Parathyroid adenoma (tissue), 2 donors: ENCODE measurements at regions not wholly inside any gene's neighbourhood (a gene's known extent, or its start where the extent isn't known, plus 50 kb on each side); places are given as distances from the start of the nearest gene placed in this dataset.
"Not testable (repeated sequence)": the region's sequence is repeated elsewhere in the genome, so short reads cannot be mapped to it uniquely, and the experiment has no call there.

Source experiments
- H2AFZ ChIP-seq: fragments of 300-600 bp; sonication (generic); one replicate; pipeline ENCODE4 v1.7.0; 2017; ENCODE audit warnings: antibody characterized with exemption, mild to moderate bottlenecking
- H3K27ac ChIP-seq: fragments of 300-600 bp; sonication (generic); one replicate; pipeline ENCODE4 v1.7.0; 2017
- H3K27me3 ChIP-seq: fragments of 300-600 bp; sonication (generic); one replicate; pipeline ENCODE4 v1.7.0; 2017; ENCODE audit warnings: low read length; ENCODE audit not compliant: control insufficient read depth, insufficient read depth
- H3K36me3 ChIP-seq: fragments of 300-600 bp; sonication (generic); one replicate; pipeline ENCODE4 v1.7.0; 2017; ENCODE audit warnings: low read length; ENCODE audit not compliant: control insufficient read depth, insufficient read depth
- H3K4me1 ChIP-seq: fragments of 300-600 bp; sonication (generic); one replicate; pipeline ENCODE4 v1.7.0; 2017; ENCODE audit warnings: control low read depth
- H3K4me2 ChIP-seq: fragments of 300-600 bp; sonication (generic); one replicate; pipeline ENCODE4 v1.7.0; 2017; ENCODE audit warnings: low read length
- H3K4me3 ChIP-seq: fragments of 300-600 bp; sonication (generic); one replicate; pipeline ENCODE4 v1.7.0; 2017; ENCODE audit warnings: low read depth, low read length
- H3K79me2 ChIP-seq: fragments of 300-600 bp; sonication (generic); one replicate; pipeline ENCODE4 v1.7.0; 2017; ENCODE audit warnings: control low read depth
- H3K9ac ChIP-seq: fragments of 300-600 bp; sonication (generic); one replicate; pipeline ENCODE4 v1.7.0; 2017; ENCODE audit warnings: mild to moderate bottlenecking
- H3K9me3 ChIP-seq: fragments of 300-600 bp; sonication (generic); one replicate; pipeline ENCODE4 v1.7.0; 2017; ENCODE audit warnings: low read length; ENCODE audit not compliant: control insufficient read depth
- TF ChIP-seq, protein P1 (sequence below): fragments of 300-600 bp; sonication (generic); IDR thresholded peaks from one replicate; pipeline ENCODE4 v1.7.0; 2017; ENCODE audit warnings: antibody characterized with exemption, mild to moderate bottlenecking
- donor health status: primary hyperparathyroidism.

DNA sequence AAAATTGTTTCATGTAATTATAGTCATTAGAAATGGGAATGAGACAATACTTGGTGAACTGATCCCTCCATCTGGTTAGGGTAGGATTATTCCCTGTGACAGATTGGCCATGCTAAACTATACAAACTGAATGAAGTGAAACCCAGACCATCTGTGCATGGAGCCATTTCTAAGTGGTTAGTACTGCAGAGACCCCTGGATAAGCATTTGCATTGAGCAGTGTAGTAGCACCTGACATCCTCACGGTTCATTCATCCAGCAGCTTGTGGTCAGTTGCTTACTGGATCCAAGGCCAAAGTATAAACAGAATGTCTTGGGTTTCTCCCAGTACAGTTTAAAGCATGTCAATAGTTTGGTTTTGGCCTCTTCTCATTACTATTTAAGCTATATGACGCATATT, 93.8 kb upstream of the ARHGAP42 start:
- TF ChIP-seq, protein P1, sequence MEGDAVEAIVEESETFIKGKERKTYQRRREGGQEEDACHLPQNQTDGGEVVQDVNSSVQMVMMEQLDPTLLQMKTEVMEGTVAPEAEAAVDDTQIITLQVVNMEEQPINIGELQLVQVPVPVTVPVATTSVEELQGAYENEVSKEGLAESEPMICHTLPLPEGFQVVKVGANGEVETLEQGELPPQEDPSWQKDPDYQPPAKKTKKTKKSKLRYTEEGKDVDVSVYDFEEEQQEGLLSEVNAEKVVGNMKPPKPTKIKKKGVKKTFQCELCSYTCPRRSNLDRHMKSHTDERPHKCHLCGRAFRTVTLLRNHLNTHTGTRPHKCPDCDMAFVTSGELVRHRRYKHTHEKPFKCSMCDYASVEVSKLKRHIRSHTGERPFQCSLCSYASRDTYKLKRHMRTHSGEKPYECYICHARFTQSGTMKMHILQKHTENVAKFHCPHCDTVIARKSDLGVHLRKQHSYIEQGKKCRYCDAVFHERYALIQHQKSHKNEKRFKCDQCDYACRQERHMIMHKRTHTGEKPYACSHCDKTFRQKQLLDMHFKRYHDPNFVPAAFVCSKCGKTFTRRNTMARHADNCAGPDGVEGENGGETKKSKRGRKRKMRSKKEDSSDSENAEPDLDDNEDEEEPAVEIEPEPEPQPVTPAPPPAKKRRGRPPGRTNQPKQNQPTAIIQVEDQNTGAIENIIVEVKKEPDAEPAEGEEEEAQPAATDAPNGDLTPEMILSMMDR: no peak

DNA sequence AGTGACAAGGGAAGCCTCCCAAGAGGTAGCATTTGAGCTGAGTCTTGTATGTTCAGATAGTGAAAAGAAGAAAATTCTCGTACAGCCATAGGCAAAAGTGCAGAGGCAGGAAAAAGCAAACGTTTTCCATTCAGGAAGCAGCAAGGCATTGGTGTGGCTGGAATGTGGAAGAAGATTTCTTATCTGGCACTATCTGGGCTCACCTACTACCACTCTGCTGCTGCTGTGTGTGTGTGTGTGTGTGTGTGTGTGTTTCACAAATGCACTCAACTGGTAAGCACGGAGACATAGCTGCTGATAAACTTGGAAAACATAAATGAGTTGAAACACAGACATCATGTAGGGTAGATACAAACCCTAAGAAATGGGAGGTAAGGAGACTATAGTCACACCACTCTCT, 92.8 kb upstream of the ARHGAP42 start:
- no peak overlapping the region for H2AFZ ChIP-seq
- H3K4me3 ChIP-seq: no peak overlapping the region
- TF ChIP-seq, protein P1: no peak
- no peak overlapping the region for H3K27ac ChIP-seq
- no peak overlapping the region for H3K9ac ChIP-seq
- H3K9me3 ChIP-seq: no peaks in the 10 kb centered on the region
- H3K4me2 ChIP-seq: no peak overlapping the region
- H3K4me1 ChIP-seq: no peaks in the 10 kb centered on the region
- H3K36me3 ChIP-seq: no peaks in the 10 kb centered on the region
- H3K79me2 ChIP-seq: no peaks in the 10 kb centered on the region
- H3K27me3 ChIP-seq: no peaks in the 10 kb centered on the region

More for the DNA sequence above, 93.8 kb upstream of the ARHGAP42 start:
- Histone ChIP-seq H3K27ac (no peak overlapping the region), H2AFZ (no peak overlapping the region), H3K36me3 (no peaks in the 10 kb centered on the region), H3K4me1 (no peaks in the 10 kb centered on the region), H3K79me2 (no peaks in the 10 kb centered on the region), H3K9ac (no peak overlapping the region), H3K4me2 (no peak overlapping the region), H3K4me3 (no peak overlapping the region), H3K9me3 (no peaks in the 10 kb centered on the region), H3K27me3 (no peaks in the 10 kb centered on the region)

DNA sequence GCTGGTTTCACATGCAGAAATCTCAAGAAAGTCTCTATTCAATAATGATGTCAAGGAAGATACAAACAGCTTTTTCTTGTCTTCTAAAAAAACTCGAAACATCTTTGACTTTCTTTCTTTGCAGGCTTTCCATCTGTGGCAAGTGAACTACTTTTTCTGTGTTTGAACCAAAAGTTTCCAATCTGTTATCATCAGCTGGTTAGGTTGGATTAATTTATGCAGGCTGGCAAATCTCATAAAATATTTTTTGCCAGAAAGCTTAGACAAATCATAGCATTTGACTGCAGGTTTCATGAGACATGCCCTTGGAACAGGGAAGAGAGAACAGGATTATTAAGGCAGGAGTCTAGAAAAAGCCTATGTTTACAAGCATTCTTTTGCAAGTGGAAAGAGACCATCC, 86.1 kb upstream of the ARHGAP42 start:
- no peak overlapping the region for H3K27ac ChIP-seq
- no peak overlapping the region for H2AFZ ChIP-seq
- no peaks in the 10 kb centered on the region for H3K4me1 ChIP-seq
- no peak overlapping the region for H3K9ac ChIP-seq
- H3K9me3 ChIP-seq: no peaks in the 10 kb centered on the region
- H3K27me3 ChIP-seq: no peaks in the 10 kb centered on the region
- TF ChIP-seq, protein P1: no peak
- H3K79me2 ChIP-seq: no peaks in the 10 kb centered on the region
- no peak overlapping the region for H3K4me3 ChIP-seq
- no peak overlapping the region for H3K4me2 ChIP-seq
- H3K36me3 ChIP-seq: no peaks in the 10 kb centered on the region

DNA sequence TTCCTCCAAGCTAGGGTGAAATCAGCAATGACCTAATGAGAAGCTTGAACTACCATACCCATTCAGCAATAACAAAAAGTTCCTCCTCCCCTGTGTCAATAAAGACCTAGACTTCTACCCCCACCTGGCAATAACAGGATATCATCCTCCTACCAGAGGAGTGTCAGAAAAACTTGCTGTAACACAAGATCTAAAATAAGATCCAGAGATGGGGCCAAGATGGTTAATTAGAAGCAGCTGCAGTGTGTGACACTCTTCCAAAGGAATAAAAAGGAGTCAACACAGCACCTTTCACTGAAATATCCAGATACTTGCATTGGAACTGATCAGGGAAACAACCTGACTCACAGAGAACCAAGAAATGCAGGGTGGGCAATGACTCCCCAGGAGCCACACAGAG, 84.4 kb upstream of the ARHGAP42 start:
- H3K27ac ChIP-seq: no peak overlapping the region
- no peaks in the 10 kb centered on the region for H3K4me1 ChIP-seq

DNA sequence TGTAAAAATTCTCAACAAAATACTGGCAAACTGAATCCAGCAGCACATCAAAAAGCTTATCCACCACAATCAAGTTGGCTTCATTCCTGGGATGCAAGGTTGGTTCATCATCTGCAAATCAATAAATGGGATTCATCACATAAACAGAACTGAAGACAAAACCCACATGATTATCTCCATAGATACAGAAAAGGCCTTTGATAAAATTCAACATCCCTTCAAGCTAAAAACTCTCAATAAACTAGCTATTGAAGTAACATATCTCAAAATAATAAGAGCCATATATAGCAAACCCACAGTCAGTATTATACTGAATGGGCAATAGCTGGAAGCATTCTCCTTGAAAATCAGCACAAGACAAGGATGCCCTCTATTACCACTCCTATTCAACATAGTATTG, 79.3 kb upstream of the ARHGAP42 start:
- H2AFZ ChIP-seq, H3K79me2 ChIP-seq, H3K9ac ChIP-seq, H3K36me3 ChIP-seq, H3K4me2 ChIP-seq, H3K4me3 ChIP-seq, H3K4me1 ChIP-seq, H3K9me3 ChIP-seq, H3K27ac ChIP-seq, H3K27me3 ChIP-seq: not testable (repeated sequence)

More for the DNA sequence above, 84.4 kb upstream of the ARHGAP42 start:
- H3K27me3 ChIP-seq: no peaks in the 10 kb centered on the region
- no peak overlapping the region for H3K9ac ChIP-seq
- no peak overlapping the region for H3K4me2 ChIP-seq
- no peaks in the 10 kb centered on the region for H3K36me3 ChIP-seq
- H3K4me3 ChIP-seq: no peak overlapping the region
- no peak overlapping the region for H2AFZ ChIP-seq
- H3K9me3 ChIP-seq: no peaks in the 10 kb centered on the region
- TF ChIP-seq, protein P1: no peak
- H3K79me2 ChIP-seq: no peaks in the 10 kb centered on the region
